ENCODE measurements at regions not wholly inside any gene's neighbourhood (a gene's known extent, or its start where the extent isn't known, plus 50 kb on each side); places are given as distances from the start of the nearest gene placed in this dataset.

DNA sequence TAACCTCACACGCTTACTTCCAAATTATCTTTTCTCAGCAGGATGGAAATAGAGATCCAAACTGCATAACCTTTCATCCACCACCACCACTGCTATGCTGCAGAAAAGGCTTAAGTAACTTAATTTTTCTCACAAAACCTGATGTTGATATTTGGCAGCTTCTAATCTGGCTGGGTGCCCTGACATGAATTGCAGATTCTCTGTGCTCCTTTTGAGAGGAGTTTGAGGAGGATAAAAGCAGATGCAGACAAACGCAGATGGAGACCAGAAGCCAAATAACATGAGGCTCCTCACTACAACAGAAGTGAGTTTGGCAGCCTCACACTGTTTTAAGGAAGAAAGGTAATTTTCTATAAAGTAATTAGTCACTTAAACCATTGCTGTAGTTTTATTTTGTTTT, 646.2 kb upstream of the ATXN8OS start:
- TF ChIP-seq EZH2 (IDR thresholded peaks at IDR 0.05; ENCODE audit: insufficient read depth, low read length), result no peak
- TF ChIP-seq, protein P1, sequence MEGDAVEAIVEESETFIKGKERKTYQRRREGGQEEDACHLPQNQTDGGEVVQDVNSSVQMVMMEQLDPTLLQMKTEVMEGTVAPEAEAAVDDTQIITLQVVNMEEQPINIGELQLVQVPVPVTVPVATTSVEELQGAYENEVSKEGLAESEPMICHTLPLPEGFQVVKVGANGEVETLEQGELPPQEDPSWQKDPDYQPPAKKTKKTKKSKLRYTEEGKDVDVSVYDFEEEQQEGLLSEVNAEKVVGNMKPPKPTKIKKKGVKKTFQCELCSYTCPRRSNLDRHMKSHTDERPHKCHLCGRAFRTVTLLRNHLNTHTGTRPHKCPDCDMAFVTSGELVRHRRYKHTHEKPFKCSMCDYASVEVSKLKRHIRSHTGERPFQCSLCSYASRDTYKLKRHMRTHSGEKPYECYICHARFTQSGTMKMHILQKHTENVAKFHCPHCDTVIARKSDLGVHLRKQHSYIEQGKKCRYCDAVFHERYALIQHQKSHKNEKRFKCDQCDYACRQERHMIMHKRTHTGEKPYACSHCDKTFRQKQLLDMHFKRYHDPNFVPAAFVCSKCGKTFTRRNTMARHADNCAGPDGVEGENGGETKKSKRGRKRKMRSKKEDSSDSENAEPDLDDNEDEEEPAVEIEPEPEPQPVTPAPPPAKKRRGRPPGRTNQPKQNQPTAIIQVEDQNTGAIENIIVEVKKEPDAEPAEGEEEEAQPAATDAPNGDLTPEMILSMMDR (IDR thresholded peaks at IDR 0.05; ENCODE audit: insufficient read depth, low read depth, low read length), result no peak
